Astrocyte of the cerebellum (primary cell): ENCODE measurements at regions not wholly inside any gene's neighbourhood (a gene's known extent, or its start where the extent isn't known, plus 50 kb on each side); places are given as distances from the start of the nearest gene placed in this dataset.

Source experiments
- DNase-seq: peaks from one replicate; pipeline ENCODE4 v3.0.0-alpha.2; 2011; ENCODE audit warnings: low read depth
- H3K4me3 ChIP-seq: 2 replicates; pipeline ENCODE4 v1.5.1; 2011; ENCODE audit warnings: mild to moderate bottlenecking, low read depth, low read length, moderate library complexity
- CTCF ChIP-seq: IDR thresholded peaks from 2 replicates; pipeline ENCODE4 v1.5.1; 2012; ENCODE audit warnings: low read length, low read depth, moderate library complexity, mild to moderate bottlenecking; ENCODE audit errors: missing control alignments
- in situ Hi-C: cut with HindIII; loops from 2 replicates; pipeline ENCODE4 v1.10.0; 2017; ENCODE audit warnings: low sequenced_read_pairs

- no peak for DNase-seq
- no peak for TF ChIP-seq CTCF
- in situ Hi-C loops = no loop called here
- no peak overlapping the region for H3K4me3 ChIP-seq
These were observed 429.9 kb downstream of the DYNC2H1 start for GRCh38 chr11:103539166-103539565.

GRCh38 chr11:103541186-103541795 is 432.1 kb downstream of the DYNC2H1 start:
- DNase-seq = no peak
- in situ Hi-C loops = no loop called here
- no peak overlapping the region for H3K4me3 ChIP-seq
- no peak for TF ChIP-seq CTCF

- DNase-seq = no peak
- in situ Hi-C loops = no loop called here
- TF ChIP-seq CTCF = no peak
- H3K4me3 ChIP-seq = no peak overlapping the region
These were observed 433.6 kb downstream of the DYNC2H1 start for GRCh38 chr11:103542851-103543250.

- DNase-seq = no peak
- in situ Hi-C loops = no loop called here
- TF ChIP-seq CTCF = no peak
These were observed 434.2 kb downstream of the DYNC2H1 start for GRCh38 chr11:103543456-103543855.

GRCh38 chr11:103544874-103545273 is 435.6 kb downstream of the DYNC2H1 start:
- no peak for DNase-seq
- TF ChIP-seq CTCF = no peak
- H3K4me3 ChIP-seq = no peak overlapping the region
- in situ Hi-C loops = no loop called here

More at GRCh38 chr11:103543456-103543855, 434.2 kb downstream of the DYNC2H1 start:
- no peak overlapping the region for H3K4me3 ChIP-seq

GRCh38 chr11:103545551-103545950 is 436.3 kb downstream of the DYNC2H1 start:
- TF ChIP-seq CTCF = no peak
- H3K4me3 ChIP-seq = no peak overlapping the region
- in situ Hi-C loops = no loop called here
- no peak for DNase-seq
